ENCODE measurements at regions not wholly inside any gene's neighbourhood (a gene's known extent, or its start where the extent isn't known, plus 50 kb on each side); places are given as distances from the start of the nearest gene placed in this dataset.

GRCh38 chr2:129673847-129674711 lies 305.4 kb upstream of the RAB6C start:
- no peaks in the 10 kb centered on the region for H3F3A ChIP-seq (replicated peaks; ENCODE audit: insufficient read depth)
- no peak overlapping the region for H3K4me2 ChIP-seq
- H3K9ac ChIP-seq, result no peak overlapping the region
- no peak for DNase-seq
- no peaks in the 10 kb centered on the region for H3K9me2 ChIP-seq
- TF ChIP-seq ELF1 (IDR thresholded peaks at IDR 0.05) (no peak), MAX (IDR thresholded peaks at IDR 0.05; ENCODE audit: low read depth) (no peak), FOXM1 (IDR thresholded peaks at IDR 0.05; ENCODE audit: low read depth) (no peak), MXI1 (IDR thresholded peaks at IDR 0.05; ENCODE audit: low read depth, low read length) (no peak), NFIC (IDR thresholded peaks at IDR 0.05; ENCODE audit: borderline replicate concordance) (no peak), MEF2A (IDR thresholded peaks at IDR 0.05; ENCODE audit: borderline replicate concordance, low read depth) (no peak), TAF1 (IDR thresholded peaks at IDR 0.05; ENCODE audit: borderline replicate concordance, low read depth, low read length) (no peak), CTCF (IDR thresholded peaks at IDR 0.05) (no peak), YY1 (IDR thresholded peaks at IDR 0.05; ENCODE audit: low read depth) (no peak), SIN3A (IDR thresholded peaks at IDR 0.05; ENCODE audit: borderline replicate concordance, low read depth, low read length) (no peak), TCF12 (IDR thresholded peaks at IDR 0.05) (no peak), CHD2 (IDR thresholded peaks at IDR 0.05; ENCODE audit: low read length, partially characterized antibody) (no peak), REST (IDR thresholded peaks at IDR 0.05; ENCODE audit: low read depth, low read length) (no peak), ZBTB33 (IDR thresholded peaks at IDR 0.05; ENCODE audit: borderline replicate concordance, low read depth) (no peak)
- no peak overlapping the region for H3K4me3 ChIP-seq (ENCODE audit: low read depth in 2 of 2, low read length in 1 of 2)
- no peak overlapping the region for H2AFZ ChIP-seq (ENCODE audit: low read depth)
- no peaks in the 10 kb centered on the region for H3K27me3 ChIP-seq (ENCODE audit: insufficient read depth)
- 36% methylated on average over 14 of the region's 14 CpGs for WGBS (ENCODE audit: low lambda C conversion rate)
- no peaks in the 10 kb centered on the region for H3K9me3 ChIP-seq
- CTCF ChIA-PET, result no interaction called here
- H4K20me1 ChIP-seq (ENCODE audit: insufficient read depth), result no peaks in the 10 kb centered on the region
- no peaks in the 10 kb centered on the region for H3K4me1 ChIP-seq (ENCODE audit: control insufficient read depth in 1 of 2, insufficient read depth in 2 of 2, low read depth in 1 of 2, low read length in 1 of 2)
- H3K27ac ChIP-seq (ENCODE audit: low read depth in 2 of 2, low read length in 1 of 2), result no peak overlapping the region
- no peaks in the 10 kb centered on the region for H3K79me2 ChIP-seq (ENCODE audit: insufficient read depth)
- no peaks in the 10 kb centered on the region for H3K36me3 ChIP-seq (replicated peaks in 1 of 2; ENCODE audit: control insufficient read depth in 1 of 2, insufficient read depth in 2 of 2, low read length in 1 of 2)
- POLR2A ChIA-PET, result no interaction called here

Measured in SK-N-SH (cell line).